ENCODE measurements at regions not wholly inside any gene's neighbourhood (a gene's known extent, or its start where the extent isn't known, plus 50 kb on each side); places are given as distances from the start of the nearest gene placed in this dataset.
A peak's percentile ranks its signal among the peaks of the same experiment; 100 is the strongest.

GRCh38 chr12:78756936-78757335 lies 107.6 kb upstream of the SYT1 start (continued):
- TF ChIP-seq ZNF18 (tag by site-specific recombination; IDR thresholded peaks at IDR 0.05): no peak
- no peak for TF ChIP-seq ZNF404 (tag by site-specific recombination; IDR thresholded peaks at IDR 0.05)
- TF ChIP-seq ZNF223 (tag by site-specific recombination; IDR thresholded peaks at IDR 0.05): no peak
- TF ChIP-seq ZNF791 (tag by site-specific recombination; IDR thresholded peaks at IDR 0.05): no peak
- TF ChIP-seq, protein P1, sequence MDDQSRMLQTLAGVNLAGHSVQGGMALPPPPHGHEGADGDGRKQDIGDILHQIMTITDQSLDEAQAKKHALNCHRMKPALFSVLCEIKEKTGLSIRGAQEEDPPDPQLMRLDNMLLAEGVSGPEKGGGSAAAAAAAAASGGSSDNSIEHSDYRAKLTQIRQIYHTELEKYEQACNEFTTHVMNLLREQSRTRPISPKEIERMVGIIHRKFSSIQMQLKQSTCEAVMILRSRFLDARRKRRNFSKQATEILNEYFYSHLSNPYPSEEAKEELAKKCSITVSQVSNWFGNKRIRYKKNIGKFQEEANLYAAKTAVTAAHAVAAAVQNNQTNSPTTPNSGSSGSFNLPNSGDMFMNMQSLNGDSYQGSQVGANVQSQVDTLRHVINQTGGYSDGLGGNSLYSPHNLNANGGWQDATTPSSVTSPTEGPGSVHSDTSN (CRISPR knock-in tag; IDR thresholded peaks at IDR 0.05): no peak
- no peak for TF ChIP-seq ZNF350 (tag by site-specific recombination; IDR thresholded peaks at IDR 0.05)
- no peak for TF ChIP-seq ZSCAN23 (tag by site-specific recombination; IDR thresholded peaks at IDR 0.05)
- TF ChIP-seq ZNF157 (tag by site-specific recombination; IDR thresholded peaks at IDR 0.05): no peak
- TF ChIP-seq ZNF596 (tag by site-specific recombination; IDR thresholded peaks at IDR 0.05): no peak
- no peak for TF ChIP-seq GFI1B (tag by site-specific recombination; IDR thresholded peaks at IDR 0.05)
- no peak for TF ChIP-seq ZNF248 (tag by site-specific recombination; IDR thresholded peaks at IDR 0.05)

- H3K9me3 ChIP-seq (ENCODE audit: control insufficient read depth, insufficient read depth, low read depth, low read length): no peaks in the 10 kb centered on the region
- TF ChIP-seq ZNF76 (tag by site-specific recombination; IDR thresholded peaks at IDR 0.05; ENCODE audit: borderline replicate concordance, low read depth): no peak
- no peak for TF ChIP-seq YY1 (tag by site-specific recombination; IDR thresholded peaks at IDR 0.05)
- TF ChIP-seq TRIM28 (IDR thresholded peaks at IDR 0.05; ENCODE audit: borderline replicate concordance, low read length): peak; percentile 95; the same call in 1 of the 2 replicates
- peak; percentile 82 for TF ChIP-seq SETDB1 (IDR thresholded peaks at IDR 0.05; ENCODE audit: insufficient read length, low read length)
- H3K36me3 ChIP-seq (ENCODE audit: control insufficient read depth in 2 of 2, insufficient read depth in 1 of 2, low read length in 2 of 2): no peaks in the 10 kb centered on the region
- H3K27ac ChIP-seq (ENCODE audit: extremely low read depth, low read depth, low read length): no peak overlapping the region
- POLR2A ChIA-PET: no interaction called here
- H3K4me3 ChIP-seq (ENCODE audit: low read depth, low read length): no peak overlapping the region
- CTCF ChIA-PET: interaction anchor here (0.6 kb wide), 1 partner anchor 57 kb away, joined by 3 read pairs; no protein-coding TSS in a partner anchor
- no peaks in the 10 kb centered on the region for H3K4me1 ChIP-seq (ENCODE audit: control insufficient read depth, insufficient read depth, low read length)
These were observed 105.2 kb upstream of the SYT1 start for GRCh38 chr12:78759367-78759766.

GRCh38 chr12:78760906-78761305 lies 103.7 kb upstream of the SYT1 start:
- no peaks in the 10 kb centered on the region for H3K4me1 ChIP-seq (ENCODE audit: control insufficient read depth, insufficient read depth, low read length)
- CTCF ChIA-PET: no interaction called here
- H3K36me3 ChIP-seq (ENCODE audit: control insufficient read depth in 2 of 2, insufficient read depth in 1 of 2, low read length in 2 of 2): no peaks in the 10 kb centered on the region
- H3K4me3 ChIP-seq (ENCODE audit: low read depth, low read length): no peak overlapping the region
- H3K9me3 ChIP-seq (ENCODE audit: control insufficient read depth, insufficient read depth, low read depth, low read length): no peaks in the 10 kb centered on the region
- H3K27ac ChIP-seq (ENCODE audit: extremely low read depth, low read depth, low read length): no peak overlapping the region
- POLR2A ChIA-PET: no interaction called here
- no peak for TF ChIP-seq KLF8 (tag by site-specific recombination; IDR thresholded peaks at IDR 0.05)
- no peak for TF ChIP-seq ZNF626 (tag by site-specific recombination; IDR thresholded peaks at IDR 0.05)
- no peak for TF ChIP-seq ZNF112 (tag by site-specific recombination; IDR thresholded peaks at IDR 0.05)
- TF ChIP-seq ZNF146 (tag by site-specific recombination; IDR thresholded peaks at IDR 0.05): no peak
- no peak for TF ChIP-seq ZFP3 (tag by site-specific recombination; IDR thresholded peaks at IDR 0.05; ENCODE audit: low read depth)
- no peak for TF ChIP-seq ZNF600 (tag by site-specific recombination; IDR thresholded peaks at IDR 0.05)
- TF ChIP-seq ZNF37A (tag by site-specific recombination; IDR thresholded peaks at IDR 0.05): no peak
- no peak for TF ChIP-seq ZNF585B (tag by site-specific recombination; IDR thresholded peaks at IDR 0.05)
- no peak for TF ChIP-seq ZNF423 (tag by site-specific recombination; IDR thresholded peaks at IDR 0.05)
- no peak for TF ChIP-seq ZNF133 (tag by site-specific recombination; IDR thresholded peaks at IDR 0.05)
- TF ChIP-seq ZNF302 (tag by site-specific recombination; IDR thresholded peaks at IDR 0.05; ENCODE audit: low read depth): no peak
- TF ChIP-seq, protein P2, sequence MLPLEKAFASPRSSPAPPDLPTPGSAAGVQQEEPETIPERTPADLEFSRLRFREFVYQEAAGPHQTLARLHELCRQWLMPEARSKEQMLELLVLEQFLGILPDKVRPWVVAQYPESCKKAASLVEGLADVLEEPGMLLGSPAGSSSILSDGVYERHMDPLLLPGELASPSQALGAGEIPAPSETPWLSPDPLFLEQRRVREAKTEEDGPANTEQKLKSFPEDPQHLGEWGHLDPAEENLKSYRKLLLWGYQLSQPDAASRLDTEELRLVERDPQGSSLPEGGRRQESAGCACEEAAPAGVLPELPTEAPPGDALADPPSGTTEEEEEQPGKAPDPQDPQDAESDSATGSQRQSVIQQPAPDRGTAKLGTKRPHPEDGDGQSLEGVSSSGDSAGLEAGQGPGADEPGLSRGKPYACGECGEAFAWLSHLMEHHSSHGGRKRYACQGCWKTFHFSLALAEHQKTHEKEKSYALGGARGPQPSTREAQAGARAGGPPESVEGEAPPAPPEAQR (tag by site-specific recombination; IDR thresholded peaks at IDR 0.05): no peak

Measured in HEK293 (cell line).